ENCODE measurements at regions not wholly inside any gene's neighbourhood (a gene's known extent, or its start where the extent isn't known, plus 50 kb on each side); places are given as distances from the start of the nearest gene placed in this dataset.
"Not testable (repeated sequence)": the region's sequence is repeated elsewhere in the genome, so short reads cannot be mapped to it uniquely, and the experiment has no call there.

GRCh38 chr10:42883993-42884983 is 101.7 kb downstream of the BMS1 start:
- no peak overlapping the region for H3K9ac ChIP-seq (ENCODE audit: low read length)
- H3K4me3 ChIP-seq (ENCODE audit: low read length): no peak overlapping the region
- no peaks in the 10 kb centered on the region for H3K36me3 ChIP-seq (ENCODE audit: control insufficient read depth, insufficient read depth, low read length, severe bottlenecking)
- no peaks in the 10 kb centered on the region for H3K4me1 ChIP-seq (ENCODE audit: control insufficient read depth, insufficient read depth, low read length)
- peaks cover 17% of the 10 kb centered on the region for H3K9me3 ChIP-seq (ENCODE audit: control insufficient read depth, low read length)
- no peak for DNase-seq (ENCODE audit: low read depth)
- H3K27me3 ChIP-seq (replicated peaks; ENCODE audit: control insufficient read depth, insufficient read depth, low read length): no peaks in the 10 kb centered on the region

DNA sequence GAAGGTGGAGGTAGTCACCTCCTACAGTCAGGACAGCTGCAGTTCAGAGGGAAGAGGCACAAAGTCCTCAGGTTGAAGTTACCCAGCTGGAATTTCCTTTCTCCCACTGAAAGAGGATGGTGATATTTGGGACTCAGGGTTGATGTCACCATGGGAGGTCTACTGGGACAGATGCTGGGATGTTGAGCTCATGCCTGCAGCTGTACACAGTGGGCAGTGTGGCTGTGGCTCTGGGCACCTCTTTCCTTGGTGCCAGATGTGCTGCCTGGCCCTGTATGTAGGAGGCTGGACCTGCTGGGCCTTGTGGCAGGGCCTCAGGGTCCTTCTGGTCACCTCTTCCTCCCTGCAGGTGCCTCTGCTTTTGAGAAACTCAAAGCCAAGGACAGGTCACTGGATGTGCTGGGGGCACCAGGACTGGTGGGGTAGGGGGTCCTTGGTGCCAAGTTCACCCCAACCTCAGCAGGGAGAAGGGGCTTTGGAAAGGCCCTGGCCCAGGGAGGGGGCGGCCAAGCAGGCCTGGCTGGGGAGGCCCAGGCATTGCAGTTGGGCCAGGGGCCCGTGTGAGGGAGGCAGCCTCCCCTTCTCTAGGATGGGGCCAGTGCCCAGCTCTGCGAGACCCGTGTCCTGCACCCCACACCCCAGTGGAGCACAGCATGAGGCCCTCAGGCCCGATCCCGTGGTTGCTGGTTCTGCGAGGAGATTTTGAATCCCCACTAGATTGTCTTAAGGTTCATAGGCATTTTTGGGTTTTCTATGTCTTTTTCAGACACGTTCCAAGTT is 103.1 kb downstream of the BMS1 start:
- Histone ChIP-seq H3K9ac (ENCODE audit: low read length) (no peak overlapping the region), H3K27me3 (replicated peaks; ENCODE audit: control insufficient read depth, insufficient read depth, low read length) (no peaks in the 10 kb centered on the region), H3K4me3 (ENCODE audit: low read length) (no peak overlapping the region), H3K9me3 (ENCODE audit: control insufficient read depth, low read length) (peaks cover 17% of the 10 kb centered on the region), H3K4me1 (ENCODE audit: control insufficient read depth, insufficient read depth, low read length) (no peaks in the 10 kb centered on the region), H3K36me3 (ENCODE audit: control insufficient read depth, insufficient read depth, low read length, severe bottlenecking) (no peaks in the 10 kb centered on the region)
- DNase-seq (ENCODE audit: low read depth): no peak

GRCh38 chr10:42887734-42888503 is 105.3 kb downstream of the BMS1 start:
- no peaks in the 10 kb centered on the region for H3K4me1 ChIP-seq (ENCODE audit: control insufficient read depth, insufficient read depth, low read length)
- no peaks in the 10 kb centered on the region for H3K27me3 ChIP-seq (replicated peaks; ENCODE audit: control insufficient read depth, insufficient read depth, low read length)
- DNase-seq (ENCODE audit: low read depth): no peak
- no peaks in the 10 kb centered on the region for H3K36me3 ChIP-seq (ENCODE audit: control insufficient read depth, insufficient read depth, low read length, severe bottlenecking)
- H3K4me3 ChIP-seq (ENCODE audit: low read length): no peak overlapping the region
- no peak overlapping the region for H3K9ac ChIP-seq (ENCODE audit: low read length)
- peaks cover 3% of the 10 kb centered on the region for H3K9me3 ChIP-seq (ENCODE audit: control insufficient read depth, low read length)

DNA sequence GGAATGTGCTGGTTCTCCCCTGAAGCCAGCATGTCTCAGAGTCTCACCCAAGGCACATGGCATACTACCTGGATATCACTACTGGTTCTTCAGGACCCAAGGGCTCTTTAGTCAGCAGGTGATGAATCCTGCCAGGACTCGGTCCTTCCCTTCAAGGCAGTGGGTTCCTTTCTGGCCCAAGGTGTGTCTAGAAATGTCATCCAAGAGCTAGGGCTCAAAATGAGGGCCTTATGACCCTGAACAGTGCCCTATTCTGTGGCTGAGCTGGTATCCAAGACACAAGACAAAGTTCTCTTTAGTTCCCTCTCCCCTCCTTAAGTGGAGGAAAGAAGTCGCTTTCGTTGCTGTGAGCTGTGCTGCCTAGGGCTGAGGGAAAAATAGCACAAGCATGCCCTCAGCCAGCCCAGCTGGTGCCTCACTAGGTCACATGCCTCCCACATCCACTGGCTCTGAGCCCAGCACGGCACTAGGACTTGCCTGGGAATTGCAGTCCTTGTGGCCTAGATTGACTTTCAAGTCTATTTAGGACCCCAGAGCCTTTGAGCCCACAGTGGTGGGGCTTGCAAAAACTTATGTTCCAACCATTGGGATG is 106.0 kb downstream of the BMS1 start:
- H3K9ac ChIP-seq (ENCODE audit: low read length): no peak overlapping the region
- no peaks in the 10 kb centered on the region for H3K27me3 ChIP-seq (replicated peaks; ENCODE audit: control insufficient read depth, insufficient read depth, low read length)
- no peaks in the 10 kb centered on the region for H3K9me3 ChIP-seq (ENCODE audit: control insufficient read depth, low read length)
- DNase-seq (ENCODE audit: low read depth): no peak
- no peaks in the 10 kb centered on the region for H3K36me3 ChIP-seq (ENCODE audit: control insufficient read depth, insufficient read depth, low read length, severe bottlenecking)
- H3K4me1 ChIP-seq (ENCODE audit: control insufficient read depth, insufficient read depth, low read length): no peaks in the 10 kb centered on the region
- no peak overlapping the region for H3K4me3 ChIP-seq (ENCODE audit: low read length)

DNA sequence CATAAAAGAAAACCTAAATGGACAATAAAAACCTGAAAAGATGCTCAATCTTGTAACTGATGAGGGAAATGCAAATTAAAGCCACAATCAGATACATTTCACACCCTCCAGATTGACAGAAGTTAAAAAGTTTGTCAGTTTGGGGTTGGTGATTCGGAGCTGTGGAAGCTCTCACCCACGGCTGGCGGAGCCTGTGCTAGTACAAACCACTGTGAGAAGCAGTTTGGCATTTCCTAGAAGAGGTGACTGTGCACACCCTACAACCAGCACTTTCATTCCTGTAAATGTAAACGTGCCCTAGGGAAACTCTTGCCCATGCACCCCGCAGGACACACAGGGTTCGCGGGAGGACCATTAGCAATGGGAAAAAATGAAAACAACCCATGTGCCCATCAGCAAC is 114.1 kb downstream of the BMS1 start:
- H3K9me3 ChIP-seq (ENCODE audit: control insufficient read depth, low read length): peaks cover 46% of the 10 kb centered on the region
- H3K9ac ChIP-seq (ENCODE audit: low read length): no peak overlapping the region
- H3K36me3 ChIP-seq (ENCODE audit: control insufficient read depth, insufficient read depth, low read length, severe bottlenecking): no peaks in the 10 kb centered on the region
- H3K4me3 ChIP-seq (ENCODE audit: low read length): no peak overlapping the region
- no peaks in the 10 kb centered on the region for H3K4me1 ChIP-seq (ENCODE audit: control insufficient read depth, insufficient read depth, low read length)
- no peak for DNase-seq (ENCODE audit: low read depth)
- peaks cover 18% of the 10 kb centered on the region for H3K27me3 ChIP-seq (replicated peaks; ENCODE audit: control insufficient read depth, insufficient read depth, low read length)

- H3K27me3 ChIP-seq (replicated peaks; ENCODE audit: control insufficient read depth, insufficient read depth, low read length): peaks cover 18% of the 10 kb centered on the region
- no peak overlapping the region for H3K9ac ChIP-seq (ENCODE audit: low read length)
- no peak for DNase-seq (ENCODE audit: low read depth)
- H3K9me3 ChIP-seq (ENCODE audit: control insufficient read depth, low read length): peaks cover 59% of the 10 kb centered on the region
- H3K4me3 ChIP-seq (ENCODE audit: low read length): no peak overlapping the region
- no peaks in the 10 kb centered on the region for H3K4me1 ChIP-seq (ENCODE audit: control insufficient read depth, insufficient read depth, low read length)
- no peaks in the 10 kb centered on the region for H3K36me3 ChIP-seq (ENCODE audit: control insufficient read depth, insufficient read depth, low read length, severe bottlenecking)
These were observed 115.7 kb downstream of the BMS1 start for GRCh38 chr10:42898037-42898960.

DNA sequence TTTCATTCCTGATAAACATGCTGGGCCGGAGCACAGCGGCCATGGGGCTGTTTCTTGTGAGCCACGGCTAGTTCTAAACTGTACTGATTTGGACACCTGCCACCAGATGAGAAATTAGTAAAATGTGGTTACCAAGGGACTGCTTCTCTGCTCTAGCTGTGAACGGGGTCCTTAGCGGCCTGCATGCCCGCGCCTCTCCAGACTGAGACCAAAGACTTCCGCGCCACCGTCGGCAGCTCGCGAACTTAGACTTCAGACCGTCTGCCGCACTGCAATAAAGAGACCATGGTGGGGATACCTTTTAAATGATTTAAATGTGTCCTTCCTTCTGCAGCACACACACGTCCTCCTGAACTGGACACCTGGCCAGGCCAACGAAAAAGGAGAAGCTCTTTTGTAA is 116.4 kb downstream of the BMS1 start:
- Histone ChIP-seq H3K27me3 (replicated peaks; ENCODE audit: control insufficient read depth, insufficient read depth, low read length) (peaks cover 18% of the 10 kb centered on the region), H3K4me3 (ENCODE audit: low read length) (no peak overlapping the region), H3K4me1 (ENCODE audit: control insufficient read depth, insufficient read depth, low read length) (no peaks in the 10 kb centered on the region), H3K9me3 (ENCODE audit: control insufficient read depth, low read length) (peaks cover 59% of the 10 kb centered on the region), H3K9ac (ENCODE audit: low read length) (no peak overlapping the region), H3K36me3 (ENCODE audit: control insufficient read depth, insufficient read depth, low read length, severe bottlenecking) (no peaks in the 10 kb centered on the region)
- no peak for DNase-seq (ENCODE audit: low read depth)

DNA sequence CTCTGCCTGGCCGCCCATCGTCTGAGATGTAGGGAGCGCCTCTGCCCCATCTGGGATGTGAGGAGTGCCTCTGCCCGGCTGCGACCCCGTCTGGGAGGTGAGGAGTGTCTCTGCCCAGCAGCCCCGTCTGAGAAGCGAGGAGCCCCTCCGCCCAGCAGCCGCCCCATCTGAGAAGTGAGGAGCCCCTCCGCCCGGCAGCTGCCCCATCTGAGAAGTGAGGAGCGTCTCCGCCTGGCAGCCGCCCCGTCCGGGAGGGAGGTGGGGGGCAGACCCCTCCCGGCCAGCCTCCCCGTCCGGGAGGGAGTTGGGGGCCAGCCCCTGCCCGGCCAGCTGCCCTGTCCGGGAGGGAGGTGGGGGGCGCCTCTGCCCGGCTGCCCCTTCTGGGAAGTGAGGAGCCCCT is 117.8 kb downstream of the BMS1 start:
- H3K4me1 ChIP-seq (ENCODE audit: control insufficient read depth, insufficient read depth, low read length); DNase-seq (ENCODE audit: low read depth); H3K4me3 ChIP-seq (ENCODE audit: low read length); H3K9ac ChIP-seq (ENCODE audit: low read length); H3K36me3 ChIP-seq (ENCODE audit: control insufficient read depth, insufficient read depth, low read length, severe bottlenecking): not testable (repeated sequence)
- H3K27me3 ChIP-seq (replicated peaks; ENCODE audit: control insufficient read depth, insufficient read depth, low read length): peaks cover 18% of the 10 kb centered on the region
- peaks cover 50% of the 10 kb centered on the region for H3K9me3 ChIP-seq (ENCODE audit: control insufficient read depth, low read length)

DNA sequence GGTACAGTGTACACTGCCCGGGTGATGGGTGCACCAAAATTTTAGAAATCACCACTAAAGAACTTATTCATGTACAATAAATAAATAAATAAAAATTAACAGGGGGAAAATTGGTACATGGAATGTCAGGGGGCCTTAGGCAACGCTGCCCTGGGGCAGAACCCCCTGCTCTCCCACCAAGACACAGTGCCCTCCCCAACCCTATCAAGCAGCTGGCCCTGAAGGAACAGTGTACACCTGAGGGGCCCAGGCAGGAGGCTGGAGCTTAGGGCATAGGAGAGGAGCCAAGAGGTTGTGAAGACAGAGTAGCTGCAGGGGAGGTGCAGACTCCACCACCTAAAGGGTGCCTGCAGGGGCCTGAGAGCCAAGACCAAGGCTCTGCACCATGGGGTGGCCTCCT is 128.8 kb downstream of the BMS1 start:
- no peaks in the 10 kb centered on the region for H3K4me1 ChIP-seq (ENCODE audit: control insufficient read depth, insufficient read depth, low read length)
- peaks cover 33% of the 10 kb centered on the region for H3K9me3 ChIP-seq (ENCODE audit: control insufficient read depth, low read length)
- H3K9ac ChIP-seq (ENCODE audit: low read length): no peak overlapping the region
- H3K4me3 ChIP-seq (ENCODE audit: low read length): no peak overlapping the region
- H3K36me3 ChIP-seq (ENCODE audit: control insufficient read depth, insufficient read depth, low read length, severe bottlenecking): no peaks in the 10 kb centered on the region
- DNase-seq (ENCODE audit: low read depth): no peak
- H3K27me3 ChIP-seq (replicated peaks; ENCODE audit: control insufficient read depth, insufficient read depth, low read length): no peaks in the 10 kb centered on the region

DNA sequence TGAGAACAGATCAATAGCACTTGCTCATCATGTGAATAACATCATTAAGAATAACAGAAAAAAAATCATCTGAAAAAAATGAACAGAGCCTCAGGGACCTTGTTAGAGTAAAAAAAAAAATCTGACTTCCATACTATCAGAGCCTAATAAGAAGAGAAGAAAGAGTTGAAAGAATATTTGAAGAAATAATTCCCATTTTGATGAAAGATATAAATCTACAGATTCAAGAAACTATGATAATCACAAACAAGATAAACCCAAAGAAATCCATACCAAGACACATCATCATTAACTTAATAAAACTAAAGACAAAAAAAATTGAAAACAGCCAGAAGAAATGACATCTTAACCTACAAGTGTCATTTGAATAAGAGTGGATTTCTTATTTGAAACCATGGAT is 134.4 kb downstream of the BMS1 start:
- DNase-seq (ENCODE audit: low read depth): no peak
- Histone ChIP-seq H3K9me3 (ENCODE audit: control insufficient read depth, low read length) (peaks cover 52% of the 10 kb centered on the region), H3K36me3 (ENCODE audit: control insufficient read depth, insufficient read depth, low read length, severe bottlenecking) (no peaks in the 10 kb centered on the region), H3K4me1 (ENCODE audit: control insufficient read depth, insufficient read depth, low read length) (no peaks in the 10 kb centered on the region), H3K9ac (ENCODE audit: low read length) (no peak overlapping the region), H3K4me3 (ENCODE audit: low read length) (no peak overlapping the region), H3K27me3 (replicated peaks; ENCODE audit: control insufficient read depth, insufficient read depth, low read length) (no peaks in the 10 kb centered on the region)

All from adipocyte (in vitro differentiated cells).